SK-N-SH (cell line): ENCODE measurements at regions not wholly inside any gene's neighbourhood (a gene's known extent, or its start where the extent isn't known, plus 50 kb on each side); places are given as distances from the start of the nearest gene placed in this dataset.
"Not testable (repeated sequence)": the region's sequence is repeated elsewhere in the genome, so short reads cannot be mapped to it uniquely, and the experiment has no call there.

ENCODE experiments used
- CTCF ChIP-seq: fragments of 200-600 bp; sonication (generic); IDR thresholded peaks from 2 replicates; pipeline ENCODE4 v1.6.1; 2017; ENCODE audit warnings: antibody characterized with exemption, mild to moderate bottlenecking, moderate library complexity
- FOXM1 ChIP-seq: IDR thresholded peaks from 2 replicates; pipeline ENCODE4 v1.4.0; 2012; ENCODE audit warnings: low read depth, mild to moderate bottlenecking
- MAX ChIP-seq: IDR thresholded peaks from 2 replicates; pipeline ENCODE4 v1.4.0; 2012; ENCODE audit warnings: low read depth
- RFX5 ChIP-seq: IDR thresholded peaks from 2 replicates; pipeline ENCODE4 v1.6.1; 2012; ENCODE audit warnings: mild to moderate bottlenecking, improper control_type of control experiment, low read length
- YY1 ChIP-seq: IDR thresholded peaks from 2 replicates; pipeline ENCODE4 v1.4.0; 2012; ENCODE audit warnings: low read depth, mild to moderate bottlenecking

GRCh38 chrX:9410889-9411288 is 54.0 kb upstream of the TBL1X start:
- TF ChIP-seq FOXM1, CTCF, RFX5, MAX, YY1: not testable (repeated sequence)
